Neutrophil (primary cell): ENCODE measurements at regions not wholly inside any gene's neighbourhood (a gene's known extent, or its start where the extent isn't known, plus 50 kb on each side); places are given as distances from the start of the nearest gene placed in this dataset.

Experiments used
- H3K27ac ChIP-seq: fragments of 200-600 bp; sonication (generic); 2 replicates; pipeline ENCODE4 v1.5.1; 2016; ENCODE audit warnings: mild to moderate bottlenecking, moderate library complexity
- H3K27me3 ChIP-seq: fragments of 200-600 bp; sonication (generic); 2 replicates; pipeline ENCODE4 v1.6.0; 2016; ENCODE audit warnings: mild to moderate bottlenecking
- H3K36me3 ChIP-seq: fragments of 200-600 bp; sonication (generic); 2 replicates; pipeline ENCODE4 v1.5.1; 2017
- H3K4me1 ChIP-seq, 2 experiments: fragments of 200-600 bp in 1 of 2; sonication (generic) in 1 of 2; 1 replicate in 1 of 2; 2 replicates in 1 of 2; pipeline versions ENCODE4 v1.5.1 to v1.6.1; 2013 to 2016; ENCODE audit warnings: low read depth in 1 of 2, low read length in 1 of 2, mild to moderate bottlenecking in 1 of 2, moderate library complexity in 1 of 2; ENCODE audit not compliant: control insufficient read depth in 1 of 2, insufficient read depth in 1 of 2
- H3K4me3 ChIP-seq, 2 experiments: fragments of 200-600 bp in 1 of 2; sonication (generic) in 1 of 2; 1 replicate in 1 of 2; 2 replicates in 1 of 2; pipeline ENCODE4 v1.5.1; 2013 to 2016; ENCODE audit warnings: low read depth in 1 of 2, low read length in 1 of 2, mild to moderate bottlenecking in 1 of 2, moderate library complexity in 1 of 2
- H3K9me3 ChIP-seq: fragments of 200-600 bp; sonication (generic); 2 replicates; pipeline ENCODE4 v1.5.1; 2016
- TF ChIP-seq, protein P1 (sequence below): fragments of 200-600 bp; sonication (generic); IDR thresholded peaks from 2 replicates; pipeline ENCODE4 v1.5.1; 2016; ENCODE audit warnings: antibody characterized with exemption

DNA sequence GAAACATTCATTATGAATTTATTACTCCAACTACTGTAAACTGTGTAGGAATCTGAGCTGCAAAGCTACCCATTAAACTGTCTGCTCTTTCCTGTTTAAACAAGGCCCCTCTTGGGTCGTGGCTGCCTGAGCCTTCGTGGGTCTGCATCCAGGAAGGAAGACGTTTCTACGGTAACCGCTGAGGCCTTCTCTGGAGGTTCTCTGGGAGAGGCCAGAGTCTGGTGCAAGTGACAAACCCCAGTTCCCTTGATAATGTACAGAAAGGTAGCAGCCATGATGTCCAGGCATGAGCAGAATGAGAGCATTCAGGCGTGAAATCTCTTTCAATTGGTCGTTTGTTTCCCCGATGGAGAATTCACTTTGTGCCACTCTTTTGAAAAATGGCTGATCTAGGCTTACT, 350.2 kb downstream of the PLPP3 start:
- Histone ChIP-seq H3K27ac (no peak overlapping the region), H3K4me3 (no peak overlapping the region), H3K27me3 (no peaks in the 10 kb centered on the region), H3K9me3 (no peaks in the 10 kb centered on the region), H3K4me1 (no peaks in the 10 kb centered on the region), H3K36me3 (no peaks in the 10 kb centered on the region)
- TF ChIP-seq, protein P1, sequence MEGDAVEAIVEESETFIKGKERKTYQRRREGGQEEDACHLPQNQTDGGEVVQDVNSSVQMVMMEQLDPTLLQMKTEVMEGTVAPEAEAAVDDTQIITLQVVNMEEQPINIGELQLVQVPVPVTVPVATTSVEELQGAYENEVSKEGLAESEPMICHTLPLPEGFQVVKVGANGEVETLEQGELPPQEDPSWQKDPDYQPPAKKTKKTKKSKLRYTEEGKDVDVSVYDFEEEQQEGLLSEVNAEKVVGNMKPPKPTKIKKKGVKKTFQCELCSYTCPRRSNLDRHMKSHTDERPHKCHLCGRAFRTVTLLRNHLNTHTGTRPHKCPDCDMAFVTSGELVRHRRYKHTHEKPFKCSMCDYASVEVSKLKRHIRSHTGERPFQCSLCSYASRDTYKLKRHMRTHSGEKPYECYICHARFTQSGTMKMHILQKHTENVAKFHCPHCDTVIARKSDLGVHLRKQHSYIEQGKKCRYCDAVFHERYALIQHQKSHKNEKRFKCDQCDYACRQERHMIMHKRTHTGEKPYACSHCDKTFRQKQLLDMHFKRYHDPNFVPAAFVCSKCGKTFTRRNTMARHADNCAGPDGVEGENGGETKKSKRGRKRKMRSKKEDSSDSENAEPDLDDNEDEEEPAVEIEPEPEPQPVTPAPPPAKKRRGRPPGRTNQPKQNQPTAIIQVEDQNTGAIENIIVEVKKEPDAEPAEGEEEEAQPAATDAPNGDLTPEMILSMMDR = no peak

DNA sequence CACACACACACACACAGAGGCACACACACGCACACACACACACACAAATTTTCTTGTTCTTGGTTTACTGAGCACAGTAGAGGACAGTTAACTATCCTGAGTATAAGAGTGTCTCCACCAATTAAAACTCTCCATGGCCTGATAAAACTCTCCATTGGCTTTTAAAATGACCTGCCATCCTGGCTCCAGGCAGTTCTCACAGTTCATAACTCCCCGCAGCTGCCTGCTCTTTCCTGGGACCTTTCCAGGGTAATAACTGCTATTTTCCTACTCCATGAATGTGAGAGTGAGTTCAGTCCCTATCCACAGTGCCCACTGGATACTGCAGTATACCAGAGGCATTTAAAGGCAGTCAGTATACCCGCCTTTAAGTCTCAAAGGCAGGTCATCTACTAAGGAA, 351.5 kb downstream of the PLPP3 start:
- H3K4me1 ChIP-seq = no peaks in the 10 kb centered on the region
- H3K4me3 ChIP-seq = no peak overlapping the region
- no peaks in the 10 kb centered on the region for H3K27me3 ChIP-seq
- no peaks in the 10 kb centered on the region for H3K9me3 ChIP-seq
- H3K36me3 ChIP-seq = no peaks in the 10 kb centered on the region
- H3K27ac ChIP-seq = no peak overlapping the region
- TF ChIP-seq, protein P1 = no peak

DNA sequence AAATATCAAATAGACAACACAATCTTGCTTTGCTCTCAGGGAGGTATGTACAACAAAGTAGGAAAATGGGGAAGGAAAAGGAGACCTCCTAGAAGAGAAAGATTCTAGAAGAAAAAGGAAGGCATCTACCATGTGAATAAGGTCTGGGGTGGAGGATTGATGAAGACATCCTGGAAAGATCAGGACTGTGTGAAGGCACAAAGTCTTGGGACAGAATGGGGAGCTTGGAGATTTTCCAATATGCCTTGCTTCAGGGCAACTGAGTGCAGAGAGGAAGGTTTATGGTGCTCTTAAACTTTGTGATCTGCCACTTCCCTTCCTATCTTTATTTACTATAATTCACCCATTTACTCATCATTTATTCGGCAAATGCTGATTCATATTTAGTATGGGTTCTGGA, 352.0 kb downstream of the PLPP3 start:
- no peaks in the 10 kb centered on the region for H3K27me3 ChIP-seq
- H3K36me3 ChIP-seq = no peaks in the 10 kb centered on the region
- TF ChIP-seq, protein P1 = no peak
- no peaks in the 10 kb centered on the region for H3K9me3 ChIP-seq
- H3K27ac ChIP-seq = no peak overlapping the region
- no peaks in the 10 kb centered on the region for H3K4me1 ChIP-seq
- H3K4me3 ChIP-seq = no peak overlapping the region

DNA sequence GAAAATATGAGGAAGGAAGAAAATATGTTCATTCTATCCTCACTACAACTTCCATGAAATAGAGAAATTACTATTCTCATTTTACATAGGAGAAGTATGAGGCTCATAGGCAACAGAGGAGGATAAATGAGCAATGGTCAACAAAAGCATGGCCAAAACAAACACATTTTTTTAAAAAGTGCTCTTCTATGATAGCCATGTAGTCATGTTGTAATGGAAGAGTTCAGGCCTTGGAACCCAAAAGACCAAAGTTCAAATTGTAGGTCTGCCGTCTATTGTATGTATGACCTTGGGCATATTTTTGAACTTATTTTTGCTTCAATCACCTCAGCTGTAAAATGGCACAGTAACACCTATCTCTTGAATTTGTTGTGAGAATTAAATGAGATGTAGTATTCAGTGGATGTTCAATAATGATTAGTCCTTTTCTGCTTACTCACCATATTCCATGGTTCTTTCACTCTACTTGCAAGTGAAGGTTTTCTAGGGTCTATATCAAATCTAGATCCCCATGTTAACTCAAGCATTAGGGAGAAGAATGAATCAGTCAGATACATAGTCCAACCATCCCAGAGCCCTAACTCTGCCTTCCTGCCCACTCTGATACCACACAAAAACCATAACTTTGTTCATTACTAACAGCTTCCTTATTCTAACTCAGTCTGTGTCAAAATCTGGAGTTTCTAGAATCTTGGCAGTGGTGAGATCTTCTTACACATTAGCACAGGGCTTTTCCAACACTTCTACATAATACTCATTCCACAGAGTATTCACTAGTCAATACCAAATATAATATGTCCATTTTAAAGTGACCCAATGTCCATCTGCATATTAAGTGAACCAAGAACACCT, 353.2 kb downstream of the PLPP3 start:
- H3K9me3 ChIP-seq = no peaks in the 10 kb centered on the region
- H3K4me1 ChIP-seq = no peaks in the 10 kb centered on the region
- no peaks in the 10 kb centered on the region for H3K36me3 ChIP-seq
- H3K27ac ChIP-seq = no peak overlapping the region
- no peak overlapping the region for H3K4me3 ChIP-seq
- no peaks in the 10 kb centered on the region for H3K27me3 ChIP-seq
- TF ChIP-seq, protein P1 = no peak

DNA sequence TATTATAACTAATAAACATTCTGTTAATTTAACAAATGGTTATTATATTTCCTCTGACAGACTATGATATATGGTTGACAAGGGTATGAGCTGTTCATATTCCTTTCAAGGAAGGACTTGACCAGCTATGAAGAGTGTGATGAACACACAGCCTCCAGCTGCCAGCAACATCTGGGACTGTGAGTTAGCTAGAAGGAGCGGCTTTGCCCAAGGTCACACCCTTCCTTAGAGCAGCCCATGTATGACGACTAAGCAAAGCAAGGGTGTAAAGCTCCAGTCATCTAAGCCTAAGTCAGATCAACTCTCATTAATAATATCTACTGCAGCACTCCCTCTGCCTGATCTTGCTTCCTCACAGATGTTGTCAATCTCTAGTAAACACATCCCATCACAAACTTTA, 355.4 kb downstream of the PLPP3 start:
- H3K9me3 ChIP-seq = no peaks in the 10 kb centered on the region
- no peaks in the 10 kb centered on the region for H3K27me3 ChIP-seq
- H3K36me3 ChIP-seq = no peaks in the 10 kb centered on the region
- H3K4me1 ChIP-seq = no peaks in the 10 kb centered on the region
- no peak overlapping the region for H3K4me3 ChIP-seq
- H3K27ac ChIP-seq = no peak overlapping the region
- TF ChIP-seq, protein P1 = no peak
